HCT116 (cell line): ENCODE measurements at regions not wholly inside any gene's neighbourhood (a gene's known extent, or its start where the extent isn't known, plus 50 kb on each side); places are given as distances from the start of the nearest gene placed in this dataset.

Experiments used
- ATAC-seq: fragments of 200-7000 bp; cut with Tn5 transposase; 2 replicates; pipeline ENCODE4 v1.9.1; 2020; ENCODE audit warnings: mild to moderate bottlenecking, moderate library complexity
- BruUV-seq: library from RNA; stranded (reverse); fragments of 400-500 nt; replicated peaks from 2 replicates; lab custom pipeline; 2021; lab: Mats Ljungman, UMichigan
- CTCF ChIA-PET: fragments of 300-600 bp; sonication (Branson Sonifier 250); formaldehyde crosslinking; loops from one replicate; lab custom pipeline; 2021; ENCODE audit warnings: antibody characterized with exemption; lab: Charles Lee
- POLR2A ChIA-PET: fragments of 300-600, 350-600 bp; sonication (Branson Sonifier 250); formaldehyde crosslinking; loops from one replicate; lab custom pipeline; 2021; ENCODE audit warnings: antibody characterized with exemption; lab: Charles Lee
- RAD21 ChIA-PET, 2 experiments: fragments of 300-600 bp; sonication (Branson Sonifier 250); formaldehyde crosslinking; loops; one replicate each; lab custom pipeline; 2023; ENCODE audit warnings: low total read pairs in 2 of 2; ENCODE audit not compliant: uncharacterized antibody in 2 of 2, unreplicated experiment in 2 of 2, low non-redundant PET in 1 of 2; lab: Charles Lee
- DNase-seq: peaks from one replicate; pipeline ENCODE4 v3.0.0-alpha.2; 2010; ENCODE audit warnings: low read depth, low spot score
- H2AFZ ChIP-seq: fragments of 200-600 bp; shearing (Covaris generic), sonication (generic); 2 replicates; pipeline ENCODE4 v1.6.1; 2017; ENCODE audit warnings: low read depth, mixed run types, mixed read lengths, antibody characterized with exemption, low read length; ENCODE audit not compliant: poor library complexity, severe bottlenecking
- H3K27ac ChIP-seq: 2 replicates; pipeline ENCODE4 v1.5.1; 2012; ENCODE audit warnings: low read depth, low read length
- H3K27me3 ChIP-seq: fragments of 200-600 bp; sonication (generic); 2 replicates; pipeline ENCODE4 v1.6.1; 2016; ENCODE audit warnings: mixed run types, low read length, mixed read lengths; ENCODE audit not compliant: insufficient read depth
- H3K36me3 ChIP-seq, 2 experiments: fragments of 200-500 bp in 1 of 2; fragments of 200-600 bp in 1 of 2; sonication (Bioruptor generic) in 1 of 2; sonication (generic) in 1 of 2; 2 replicates each; pipeline versions ENCODE4 v1.5.1 to v1.6.1; 2014 to 2016; ENCODE audit warnings: low read length in 2 of 2, inconsistent platforms in 1 of 2, mixed read lengths in 1 of 2, mixed run types in 1 of 2; ENCODE audit not compliant: insufficient read depth in 2 of 2, control insufficient read depth in 1 of 2
- H3K4me1 ChIP-seq, 2 experiments: fragments of 200-600 bp in 1 of 2; sonication (generic) in 1 of 2; 2 replicates each; pipeline versions ENCODE4 v1.5.1 to v1.6.1; 2012 to 2017; ENCODE audit warnings: low read length in 2 of 2, inconsistent platforms in 1 of 2, mild to moderate bottlenecking in 1 of 2, mixed read lengths in 1 of 2, mixed run types in 1 of 2, moderate library complexity in 1 of 2; ENCODE audit not compliant: insufficient read depth in 2 of 2, control insufficient read depth in 1 of 2
- H3K4me2 ChIP-seq: fragments of 200-600 bp; sonication (generic); 2 replicates; pipeline ENCODE4 v1.6.1; 2017; ENCODE audit warnings: mixed run types, low read length, mixed read lengths
- H3K4me3 ChIP-seq, 2 experiments: fragments of 200-600 bp in 1 of 2; sonication (generic) in 1 of 2; replicated peaks in 1 of 2; 2 replicates each; pipeline ENCODE4 v1.5.1; 2011 to 2016; ENCODE audit warnings: low read length in 2 of 2, control low read depth in 1 of 2, low read depth in 1 of 2, mild to moderate bottlenecking in 1 of 2, mixed read lengths in 1 of 2, mixed run types in 1 of 2
- H3K79me2 ChIP-seq: fragments of 200-600 bp; sonication (generic); 2 replicates; pipeline ENCODE4 v1.6.1; 2017; ENCODE audit warnings: mild to moderate bottlenecking, mixed run types, low read length, moderate library complexity, mixed read lengths; ENCODE audit not compliant: insufficient read depth
- H3K9ac ChIP-seq: fragments of 200-600 bp; sonication (generic); 2 replicates; pipeline ENCODE4 v1.6.1; 2016; ENCODE audit warnings: low read length, mixed read lengths
- H3K9me2 ChIP-seq: fragments of 200-600 bp; sonication (generic), shearing (Covaris generic); 2 replicates; pipeline ENCODE4 v1.6.1; 2017; ENCODE audit warnings: mixed run types, mild to moderate bottlenecking, moderate library complexity; ENCODE audit not compliant: insufficient read depth
- H3K9me3 ChIP-seq, 2 experiments: fragments of 200-500 bp in 1 of 2; fragments of 200-600 bp in 1 of 2; sonication (Bioruptor generic) in 1 of 2; sonication (generic) in 1 of 2; 2 replicates each; pipeline ENCODE4 v1.6.1; 2014 to 2017; ENCODE audit warnings: low read length in 2 of 2, mixed read lengths in 2 of 2, inconsistent platforms in 1 of 2, low read depth in 1 of 2, mild to moderate bottlenecking in 1 of 2, mixed run types in 1 of 2, moderate library complexity in 1 of 2; ENCODE audit not compliant: control insufficient read depth in 1 of 2, insufficient read depth in 1 of 2
- H4K20me1 ChIP-seq: fragments of 200-600 bp; sonication (generic), shearing (Covaris generic); 2 replicates; pipeline ENCODE4 v1.6.1; 2017; ENCODE audit warnings: mixed run types, mild to moderate bottlenecking, moderate library complexity; ENCODE audit not compliant: insufficient read depth
- CBX3 ChIP-seq: IDR thresholded peaks from 2 replicates; pipeline ENCODE4 v1.6.1; 2012; ENCODE audit warnings: low read depth
- EZH2 ChIP-seq: fragments of 200-600 bp; sonication (generic); IDR thresholded peaks from 2 replicates; pipeline ENCODE4 v1.6.1; 2017; ENCODE audit warnings: antibody characterized with exemption, mixed run types
- EZH2phosphoT487 ChIP-seq: fragments of 200-600 bp; IDR thresholded peaks from 2 replicates; pipeline ENCODE4 v1.6.1; 2018; ENCODE audit warnings: antibody characterized with exemption, borderline replicate concordance
- FOSL1 ChIP-seq: IDR thresholded peaks from 2 replicates; pipeline ENCODE4 v1.6.1; 2012; ENCODE audit warnings: low read depth
- JUND ChIP-seq: IDR thresholded peaks from 2 replicates; pipeline ENCODE4 v1.6.1; 2012
- RAD21 ChIP-seq: IDR thresholded peaks from 2 replicates; pipeline ENCODE4 v1.6.1; 2012; ENCODE audit warnings: low read depth, mild to moderate bottlenecking
- SRF ChIP-seq: IDR thresholded peaks from 2 replicates; pipeline ENCODE4 v1.6.1; 2012; ENCODE audit warnings: low read depth
- ZFX ChIP-seq: fragments of 450-650 bp; IDR thresholded peaks from 2 replicates; pipeline ENCODE4 v1.6.1; 2017
- ZNF274 ChIP-seq: fragments of 200-500 bp; sonication (Bioruptor generic); IDR thresholded peaks from 2 replicates; pipeline ENCODE4 v1.6.1; 2014; ENCODE audit warnings: mild to moderate bottlenecking, low read depth, low read length, inconsistent platforms
- intact Hi-C: fragments of 100-400 bp; cut with micrococcal nuclease; formaldehyde crosslinking; loops from 2 replicates; pipeline ENCODE4 v1.10.0; 2022
- TF ChIP-seq, protein P1 (sequence below), 3 experiments: fragments of 200-600 bp in 1 of 3; sonication (generic) in 1 of 3; IDR thresholded peaks in 2 of 3; conservative IDR thresholded peaks in 1 of 3; 2 replicates each; pipeline ENCODE4 v1.5.1; 2012 to 2017; ENCODE audit warnings: low read depth in 2 of 3, low read length in 2 of 3, antibody characterized with exemption in 1 of 3, borderline replicate concordance in 1 of 3, control low read depth in 1 of 3, mild to moderate bottlenecking in 1 of 3, mixed read lengths in 1 of 3, mixed run types in 1 of 3, moderate library complexity in 1 of 3; ENCODE audit not compliant: insufficient read depth in 1 of 3

DNA sequence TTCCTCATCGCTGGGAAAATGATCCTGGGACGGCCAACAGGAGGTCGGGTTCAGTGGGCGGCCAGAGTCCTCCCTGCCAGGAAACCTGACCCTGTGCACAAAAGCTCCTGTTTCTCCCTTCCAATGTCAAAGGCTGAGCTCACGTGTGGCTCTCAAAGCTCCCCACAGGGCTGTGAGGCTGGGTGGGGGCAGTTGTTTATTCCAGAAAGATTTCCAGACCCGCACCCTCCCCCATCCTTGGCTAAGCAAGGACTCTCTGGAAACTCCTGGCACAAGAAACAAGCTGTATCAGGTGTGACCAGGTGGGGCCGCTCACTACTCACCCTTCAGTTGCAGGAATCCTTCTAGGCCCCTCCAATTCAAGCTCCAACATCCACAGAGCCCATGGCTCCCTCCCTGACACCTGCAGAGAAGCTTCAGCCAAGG is 131.9 kb downstream of the SHANK2 start:
- intact Hi-C loops, result loop anchor here (1.0 to 2.0 kb wide), 4 partner anchors 132 to 300 kb away; partner anchors contain the start of gene SHANK2
- ChIA-PET POLR2A (no interaction called here), CTCF (interaction anchor here (0.7 to 1.9 kb wide), 6 partner anchors 132 to 459 kb away, joined by 3 to 26 read pairs (median 6); partner anchors contain the start of gene SHANK2), RAD21 (interaction anchor here in 1 of 2 experiments (0.9 to 1.5 kb wide), 3 partner anchors 251 to 443 kb away, joined by 3 to 4 read pairs (median 3); no protein-coding TSS in a partner anchor)
- no peaks in the 10 kb centered on the region for H4K20me1 ChIP-seq
- no peaks in the 10 kb centered on the region for H3K9me3 ChIP-seq
- no peak overlapping the region for H3K27ac ChIP-seq
- no TSS peak for BruUV-seq
- no peak overlapping the region for H3K4me3 ChIP-seq
- H3K9me2 ChIP-seq, result no peaks in the 10 kb centered on the region
- no peak for TF ChIP-seq JUND
- TF ChIP-seq RAD21, result peak; percentile 91
- TF ChIP-seq, protein P1, sequence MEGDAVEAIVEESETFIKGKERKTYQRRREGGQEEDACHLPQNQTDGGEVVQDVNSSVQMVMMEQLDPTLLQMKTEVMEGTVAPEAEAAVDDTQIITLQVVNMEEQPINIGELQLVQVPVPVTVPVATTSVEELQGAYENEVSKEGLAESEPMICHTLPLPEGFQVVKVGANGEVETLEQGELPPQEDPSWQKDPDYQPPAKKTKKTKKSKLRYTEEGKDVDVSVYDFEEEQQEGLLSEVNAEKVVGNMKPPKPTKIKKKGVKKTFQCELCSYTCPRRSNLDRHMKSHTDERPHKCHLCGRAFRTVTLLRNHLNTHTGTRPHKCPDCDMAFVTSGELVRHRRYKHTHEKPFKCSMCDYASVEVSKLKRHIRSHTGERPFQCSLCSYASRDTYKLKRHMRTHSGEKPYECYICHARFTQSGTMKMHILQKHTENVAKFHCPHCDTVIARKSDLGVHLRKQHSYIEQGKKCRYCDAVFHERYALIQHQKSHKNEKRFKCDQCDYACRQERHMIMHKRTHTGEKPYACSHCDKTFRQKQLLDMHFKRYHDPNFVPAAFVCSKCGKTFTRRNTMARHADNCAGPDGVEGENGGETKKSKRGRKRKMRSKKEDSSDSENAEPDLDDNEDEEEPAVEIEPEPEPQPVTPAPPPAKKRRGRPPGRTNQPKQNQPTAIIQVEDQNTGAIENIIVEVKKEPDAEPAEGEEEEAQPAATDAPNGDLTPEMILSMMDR (IDR thresholded peaks at IDR 0.05 in 2 of 3, conservative IDR thresholded peaks at IDR 0.05 in 1 of 3; ENCODE audit: borderline replicate concordance in 1 of 3, insufficient read depth in 1 of 3, low read depth in 2 of 3, low read length in 2 of 3), result peak; percentile 65 to 84 (median 65)
- no peak for TF ChIP-seq CBX3
- no peak for TF ChIP-seq EZH2phosphoT487
- TF ChIP-seq FOSL1, result no peak
- no peak for TF ChIP-seq ZFX
- TF ChIP-seq EZH2, result no peak
- no peak for TF ChIP-seq ZNF274
- TF ChIP-seq SRF, result no peak
- H3K4me2 ChIP-seq, result no peak overlapping the region
- peaks cover 0 to 8% of the 10 kb centered on the region in 2 experiments; a peak in 2 of 4 replicates for H3K4me1 ChIP-seq
- no peaks in the 10 kb centered on the region for H3K79me2 ChIP-seq
- DNase-seq (peak; percentile 24), ATAC-seq (peak; percentile 94)
- H3K27me3 ChIP-seq, result no peaks in the 10 kb centered on the region
- H2AFZ ChIP-seq, result no peak overlapping the region
- no peak overlapping the region for H3K9ac ChIP-seq
- no peaks in the 10 kb centered on the region for H3K36me3 ChIP-seq
